ENCODE measurements at regions not wholly inside any gene's neighbourhood (a gene's known extent, or its start where the extent isn't known, plus 50 kb on each side); places are given as distances from the start of the nearest gene placed in this dataset.
"Not testable (repeated sequence)": the region's sequence is repeated elsewhere in the genome, so short reads cannot be mapped to it uniquely, and the experiment has no call there.

GRCh38 chr2:39573276-39573675 is 92.4 kb upstream of the TMEM178A start:
- DNase-seq (ENCODE audit: low spot score), result no peak

GRCh38 chr2:39581866-39582265 is 83.9 kb upstream of the TMEM178A start:
- no peak for DNase-seq (ENCODE audit: low spot score)

- DNase-seq (ENCODE audit: low spot score), result no peak
These were observed 82.5 kb upstream of the TMEM178A start for GRCh38 chr2:39583213-39583612.

- no peak for DNase-seq (ENCODE audit: low spot score)
These were observed 81.9 kb upstream of the TMEM178A start for GRCh38 chr2:39583781-39584180.

GRCh38 chr2:39584283-39584965 is 81.3 kb upstream of the TMEM178A start:
- no peak for DNase-seq (ENCODE audit: low spot score)

- DNase-seq (ENCODE audit: low spot score), result not testable (repeated sequence)
These were observed 80.2 kb upstream of the TMEM178A start for GRCh38 chr2:39585531-39585930.

- DNase-seq (ENCODE audit: low spot score), result no peak
These were observed 78.5 kb upstream of the TMEM178A start for GRCh38 chr2:39587168-39587567.

GRCh38 chr2:39587641-39588040 is 78.1 kb upstream of the TMEM178A start:
- DNase-seq (ENCODE audit: low spot score), result no peak

- DNase-seq (ENCODE audit: low spot score), result peak; percentile 45
These were observed 72.0 kb upstream of the TMEM178A start for GRCh38 chr2:39593439-39594393.

- no peak for DNase-seq (ENCODE audit: low spot score)
These were observed 70.6 kb upstream of the TMEM178A start for GRCh38 chr2:39595116-39595515.

- no peak for DNase-seq (ENCODE audit: low spot score)
These were observed 68.4 kb upstream of the TMEM178A start for GRCh38 chr2:39597314-39597713.

- no peak for DNase-seq (ENCODE audit: low spot score)
These were observed 63.1 kb upstream of the TMEM178A start for GRCh38 chr2:39602616-39603015.

GRCh38 chr2:39603436-39603835 is 62.3 kb upstream of the TMEM178A start:
- DNase-seq (ENCODE audit: low spot score), result no peak

- DNase-seq (ENCODE audit: low spot score), result no peak
These were observed 60.9 kb upstream of the TMEM178A start for GRCh38 chr2:39604866-39605265.

GRCh38 chr2:39606585-39606984 is 59.1 kb upstream of the TMEM178A start:
- no peak for DNase-seq (ENCODE audit: low spot score)

- no peak for DNase-seq (ENCODE audit: low spot score)
These were observed 58.0 kb upstream of the TMEM178A start for GRCh38 chr2:39607538-39608262.

- DNase-seq (ENCODE audit: low spot score), result no peak
These were observed 57.5 kb upstream of the TMEM178A start for GRCh38 chr2:39608263-39608575.

GRCh38 chr2:39608686-39609441 is 56.9 kb upstream of the TMEM178A start:
- no peak for DNase-seq (ENCODE audit: low spot score)

- DNase-seq (ENCODE audit: low spot score), result no peak
These were observed 55.8 kb upstream of the TMEM178A start for GRCh38 chr2:39609917-39610316.

GRCh38 chr2:39615675-39616074 is 50.0 kb upstream of the TMEM178A start:
- DNase-seq (ENCODE audit: low spot score), result no peak
